Smooth muscle cell (in vitro differentiated cells): ENCODE measurements at regions not wholly inside any gene's neighbourhood (a gene's known extent, or its start where the extent isn't known, plus 50 kb on each side); places are given as distances from the start of the nearest gene placed in this dataset.

Experiments
- DNase-seq: peaks from one replicate; lab custom pipeline; 2025; ENCODE audit not compliant: unreplicated experiment; lab: John Stamatoyannopoulos, UW
- H2AFZ ChIP-seq: fragments of 200-600 bp; sonication (generic); 2 replicates; pipeline ENCODE4 v1.6.0; 2016; ENCODE audit warnings: antibody characterized with exemption, low read depth, mild to moderate bottlenecking
- H3F3A ChIP-seq: fragments of 200-600 bp; sonication (generic); 2 replicates; pipeline ENCODE4 v1.6.0; 2017; ENCODE audit warnings: antibody characterized with exemption, low read depth
- H3K27ac ChIP-seq: fragments of 200-600 bp; sonication (generic); 2 replicates; pipeline ENCODE4 v1.5.1; 2016; ENCODE audit warnings: low read depth, mild to moderate bottlenecking
- H3K27me3 ChIP-seq: fragments of 200-600 bp; sonication (generic); 2 replicates; pipeline ENCODE4 v1.6.1; 2016; ENCODE audit warnings: low read depth, mild to moderate bottlenecking
- H3K36me3 ChIP-seq: fragments of 200-600 bp; sonication (generic); 2 replicates; pipeline ENCODE4 v1.5.1; 2016; ENCODE audit warnings: low read depth
- H3K4me1 ChIP-seq: fragments of 200-600 bp; sonication (generic); 2 replicates; pipeline ENCODE4 v1.5.1; 2016; ENCODE audit warnings: low read depth
- H3K4me2 ChIP-seq: fragments of 200-600 bp; sonication (generic); 2 replicates; pipeline ENCODE4 v1.6.0; 2016; ENCODE audit warnings: mild to moderate bottlenecking
- H3K4me3 ChIP-seq: fragments of 200-600 bp; sonication (generic); 2 replicates; pipeline ENCODE4 v1.5.1; 2016; ENCODE audit warnings: mild to moderate bottlenecking
- H3K79me2 ChIP-seq: fragments of 200-600 bp; sonication (generic); 2 replicates; pipeline ENCODE4 v1.6.0; 2016; ENCODE audit warnings: low read depth, mild to moderate bottlenecking
- H3K9ac ChIP-seq: fragments of 200-600 bp; sonication (generic); 2 replicates; pipeline ENCODE4 v1.6.0; 2016; ENCODE audit warnings: low read depth
- H3K9me3 ChIP-seq: fragments of 200-600 bp; sonication (generic); replicated peaks from 2 replicates; pipeline ENCODE4 v1.5.1; 2016; ENCODE audit warnings: low read depth
- H4K20me1 ChIP-seq: fragments of 200-600 bp; sonication (generic); 2 replicates; pipeline ENCODE4 v1.6.0; 2016; ENCODE audit warnings: low read depth
- WGBS: methylation state at CpG from one replicate; pipeline ENCODE4 v1.1.7; 2016; ENCODE audit warnings: low lambda C conversion rate; 5-methylcytosine and 5-hydroxymethylcytosine counted together
- TF ChIP-seq, protein P1 (sequence below): fragments of 200-600 bp; sonication (generic); IDR thresholded peaks from 2 replicates; pipeline ENCODE4 v1.5.1; 2017; ENCODE audit warnings: borderline replicate concordance, mild to moderate bottlenecking, antibody characterized with exemption; ENCODE audit not compliant: insufficient read depth, poor library complexity, severe bottlenecking

DNA sequence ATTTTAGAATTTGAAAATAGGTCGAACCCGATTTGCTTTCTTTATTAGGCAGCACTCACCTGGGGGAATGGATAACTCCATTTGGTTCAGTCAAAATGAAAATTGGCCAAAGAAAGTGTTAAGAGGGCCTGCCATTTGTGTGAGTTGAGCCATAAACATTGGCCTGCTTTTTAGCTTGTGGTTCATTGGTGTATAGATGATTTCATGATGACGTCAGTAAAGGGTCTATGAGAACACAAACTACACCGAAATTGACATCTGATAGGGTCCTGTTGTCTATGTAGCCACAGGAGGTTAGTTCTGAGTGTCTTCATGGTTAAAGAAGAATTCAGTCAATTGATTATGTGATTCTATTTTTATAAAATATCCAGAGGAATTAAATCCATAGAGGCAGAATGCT lies 1001.5 kb upstream of the EEF2KMT start:
- no peaks in the 10 kb centered on the region for H3K79me2 ChIP-seq
- WGBS, result 87% methylated on average over 4 of the region's 4 CpGs
- H3K4me3 ChIP-seq, result no peak overlapping the region
- H3K9me3 ChIP-seq, result no peaks in the 10 kb centered on the region
- no peak overlapping the region for H2AFZ ChIP-seq
- H3K4me1 ChIP-seq, result no peaks in the 10 kb centered on the region
- H3F3A ChIP-seq, result no peaks in the 10 kb centered on the region
- no peak overlapping the region for H3K27ac ChIP-seq
- no peaks in the 10 kb centered on the region for H4K20me1 ChIP-seq
- no peak overlapping the region for H3K9ac ChIP-seq
- TF ChIP-seq, protein P1, sequence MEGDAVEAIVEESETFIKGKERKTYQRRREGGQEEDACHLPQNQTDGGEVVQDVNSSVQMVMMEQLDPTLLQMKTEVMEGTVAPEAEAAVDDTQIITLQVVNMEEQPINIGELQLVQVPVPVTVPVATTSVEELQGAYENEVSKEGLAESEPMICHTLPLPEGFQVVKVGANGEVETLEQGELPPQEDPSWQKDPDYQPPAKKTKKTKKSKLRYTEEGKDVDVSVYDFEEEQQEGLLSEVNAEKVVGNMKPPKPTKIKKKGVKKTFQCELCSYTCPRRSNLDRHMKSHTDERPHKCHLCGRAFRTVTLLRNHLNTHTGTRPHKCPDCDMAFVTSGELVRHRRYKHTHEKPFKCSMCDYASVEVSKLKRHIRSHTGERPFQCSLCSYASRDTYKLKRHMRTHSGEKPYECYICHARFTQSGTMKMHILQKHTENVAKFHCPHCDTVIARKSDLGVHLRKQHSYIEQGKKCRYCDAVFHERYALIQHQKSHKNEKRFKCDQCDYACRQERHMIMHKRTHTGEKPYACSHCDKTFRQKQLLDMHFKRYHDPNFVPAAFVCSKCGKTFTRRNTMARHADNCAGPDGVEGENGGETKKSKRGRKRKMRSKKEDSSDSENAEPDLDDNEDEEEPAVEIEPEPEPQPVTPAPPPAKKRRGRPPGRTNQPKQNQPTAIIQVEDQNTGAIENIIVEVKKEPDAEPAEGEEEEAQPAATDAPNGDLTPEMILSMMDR, result no peak
- H3K4me2 ChIP-seq, result no peak overlapping the region
- no peaks in the 10 kb centered on the region for H3K36me3 ChIP-seq
- no peaks in the 10 kb centered on the region for H3K27me3 ChIP-seq
- DNase-seq, result no peak

- Histone ChIP-seq H4K20me1 (no peaks in the 10 kb centered on the region), H3K9me3 (no peaks in the 10 kb centered on the region), H3K9ac (no peak overlapping the region), H3K79me2 (no peaks in the 10 kb centered on the region), H3F3A (no peaks in the 10 kb centered on the region), H3K36me3 (no peaks in the 10 kb centered on the region), H3K4me2 (no peak overlapping the region), H3K4me1 (no peaks in the 10 kb centered on the region), H3K4me3 (no peak overlapping the region), H3K27me3 (no peaks in the 10 kb centered on the region), H3K27ac (no peak overlapping the region), H2AFZ (no peak overlapping the region)
- TF ChIP-seq, protein P1, result no peak
- 86% methylated on average over 7 of the region's 7 CpGs for whole genome bisulfite sequencing
- no peak for DNase-seq
Observed at GRCh38 chr16:6096931-6097670, 999.5 kb upstream of the EEF2KMT start.

- TF ChIP-seq, protein P1, result no peak
- no peak overlapping the region for H3K9ac ChIP-seq
- no peak overlapping the region for H3K4me2 ChIP-seq
- H3K36me3 ChIP-seq, result no peaks in the 10 kb centered on the region
- no peak for DNase-seq
- no peaks in the 10 kb centered on the region for H3K79me2 ChIP-seq
- no peak overlapping the region for H3K27ac ChIP-seq
- no peak overlapping the region for H2AFZ ChIP-seq
- no peak overlapping the region for H3K4me3 ChIP-seq
- no peaks in the 10 kb centered on the region for H3K27me3 ChIP-seq
- H3K9me3 ChIP-seq, result no peaks in the 10 kb centered on the region
- 76% methylated on average over 5 of the region's 5 CpGs for WGBS
- no peaks in the 10 kb centered on the region for H4K20me1 ChIP-seq
- no peaks in the 10 kb centered on the region for H3K4me1 ChIP-seq
- H3F3A ChIP-seq, result no peaks in the 10 kb centered on the region
Observed at GRCh38 chr16:6095414-6095813, 997.8 kb upstream of the EEF2KMT start.

- Histone ChIP-seq H2AFZ (no peak overlapping the region), H3K27ac (no peak overlapping the region), H3K79me2 (no peaks in the 10 kb centered on the region), H4K20me1 (no peaks in the 10 kb centered on the region), H3K4me2 (no peak overlapping the region), H3K36me3 (no peaks in the 10 kb centered on the region), H3K4me3 (no peak overlapping the region), H3K4me1 (no peaks in the 10 kb centered on the region), H3K9ac (no peak overlapping the region), H3K27me3 (no peaks in the 10 kb centered on the region), H3K9me3 (no peaks in the 10 kb centered on the region), H3F3A (no peaks in the 10 kb centered on the region)
- TF ChIP-seq, protein P1, result no peak
- 91% methylated on average over 3 of the region's 3 CpGs for WGBS
- DNase-seq, result no peak
Observed at GRCh38 chr16:6091021-6091420, 993.4 kb upstream of the EEF2KMT start.
